HG03135 (cell line): ENCODE measurements at regions not wholly inside any gene's neighbourhood (a gene's known extent, or its start where the extent isn't known, plus 50 kb on each side); places are given as distances from the start of the nearest gene placed in this dataset.

Source experiments
- ATAC-seq: cut with Tn5 transposase; IDR thresholded peaks from one replicate; pipeline ENCODE4 v1.9.1; 2021; ENCODE audit warnings: mild to moderate bottlenecking, moderate library complexity; ENCODE audit not compliant: unreplicated experiment

DNA sequence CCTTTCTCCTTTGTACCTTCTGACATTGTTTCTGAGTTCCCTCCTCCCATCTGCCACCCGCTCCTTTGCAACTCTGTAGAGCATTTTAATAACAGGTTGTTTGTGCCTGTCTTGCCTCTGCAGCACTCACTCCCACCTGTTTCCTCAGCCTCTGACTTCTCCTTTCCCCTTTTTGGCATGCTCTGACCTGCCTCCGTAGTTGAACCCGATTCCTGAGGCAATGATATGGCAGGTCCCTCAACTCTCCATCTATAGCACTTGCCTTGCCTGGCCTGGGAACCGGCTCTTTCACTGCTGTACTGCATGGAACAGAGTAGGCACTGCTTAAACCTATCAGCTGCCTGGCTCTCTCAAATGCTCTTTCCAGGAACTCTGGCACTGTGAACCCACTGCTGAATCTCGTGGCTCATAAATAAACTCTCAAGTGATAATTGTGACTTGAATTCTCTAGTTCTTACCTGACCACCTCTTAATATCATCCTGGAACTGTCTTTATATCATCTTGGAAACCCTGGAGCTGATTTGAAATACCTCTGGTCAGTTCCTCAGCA is 50.3 kb downstream of the UTRN start:
- ATAC-seq, result no peak

DNA sequence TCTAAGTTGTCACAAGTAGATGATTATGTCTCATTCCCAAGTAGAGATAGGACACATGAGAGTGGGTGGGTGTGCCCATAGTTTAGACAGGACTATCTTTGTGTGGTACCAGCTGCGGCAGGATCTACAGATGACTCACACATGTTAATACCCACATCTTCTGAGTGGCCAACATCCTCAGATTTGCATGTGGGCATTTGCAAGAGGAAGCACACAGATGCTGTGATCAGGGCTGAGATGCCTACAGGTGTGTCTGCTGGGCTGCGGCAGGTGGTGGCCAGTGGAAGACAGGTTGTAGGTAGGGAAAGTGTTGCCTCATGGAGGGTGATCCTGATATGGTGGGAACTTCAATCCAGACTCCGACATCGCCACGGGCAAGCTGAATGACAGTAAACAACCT is 50.8 kb downstream of the UTRN start:
- ATAC-seq, result peak; percentile 45

DNA sequence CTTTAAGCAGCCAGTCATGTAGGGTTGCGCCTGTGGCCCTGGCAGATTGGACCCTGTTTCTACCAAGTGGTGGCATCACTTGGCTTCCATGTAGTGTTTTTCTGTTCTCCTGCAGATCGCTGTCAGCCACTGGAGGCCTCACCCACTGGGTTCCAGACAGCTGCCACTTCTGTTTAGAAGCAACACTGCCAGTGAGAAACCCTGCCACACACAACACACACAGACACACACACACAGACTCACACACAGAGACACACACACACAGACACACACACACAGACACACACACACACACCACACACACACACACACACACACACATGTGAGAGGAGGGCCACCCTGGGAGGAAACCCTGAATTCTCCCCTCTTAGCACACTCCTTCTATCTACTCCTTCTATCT is 51.8 kb downstream of the UTRN start:
- ATAC-seq, result no peak

DNA sequence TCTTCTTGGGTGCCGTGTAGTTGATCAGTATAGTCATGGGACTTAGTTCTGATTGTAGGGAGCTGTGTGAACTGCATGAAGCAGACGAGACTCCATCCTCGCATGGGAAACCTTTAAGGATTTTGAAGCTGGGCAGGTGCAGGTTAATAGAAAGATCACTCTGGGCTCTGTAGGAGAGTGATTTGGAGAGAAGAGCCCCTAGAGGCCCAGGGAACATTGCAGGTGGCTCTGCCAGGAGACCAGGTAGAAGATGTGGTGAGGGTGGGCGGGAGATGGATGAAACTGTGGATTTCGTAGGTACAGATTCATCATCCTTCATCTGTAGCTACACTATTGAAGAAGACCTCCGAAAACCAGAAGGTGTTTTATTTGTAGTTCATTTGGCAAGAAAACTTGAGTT is 53.3 kb downstream of the UTRN start:
- no peak for ATAC-seq

DNA sequence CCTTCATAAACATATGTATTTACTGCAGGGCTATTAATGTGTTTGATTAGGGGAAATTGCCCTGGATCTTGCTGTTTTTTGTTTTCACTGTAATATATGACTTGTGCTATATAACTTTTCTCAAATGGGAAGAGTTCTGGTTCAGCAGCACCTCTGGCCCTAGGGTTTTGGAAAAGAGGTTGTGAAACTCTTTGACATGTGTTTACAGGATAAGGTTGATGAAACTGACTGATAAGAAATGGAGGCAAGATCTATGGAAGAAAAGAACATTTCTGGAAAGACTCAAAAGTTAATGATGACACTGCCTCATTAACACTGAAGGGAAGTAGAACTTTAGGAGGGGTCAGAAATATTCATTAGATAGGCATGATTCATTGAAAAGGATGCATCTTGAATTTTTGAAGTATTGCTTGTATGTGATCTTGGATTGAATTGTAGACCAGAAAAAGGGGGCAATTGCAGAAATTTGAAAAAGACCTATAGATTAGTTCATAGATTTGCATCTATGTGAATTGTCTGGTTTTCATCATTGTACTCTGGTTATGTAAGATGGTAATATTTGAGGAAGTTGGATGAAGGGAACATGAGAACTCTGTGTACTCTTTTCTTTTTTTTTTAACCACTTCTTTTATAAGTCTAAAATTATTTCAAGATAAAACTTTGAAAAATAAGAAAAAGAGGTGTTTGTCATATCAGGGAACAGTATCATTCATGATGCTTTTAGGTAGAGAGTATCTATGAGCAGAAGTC is 54.0 kb downstream of the UTRN start:
- ATAC-seq, result no peak

DNA sequence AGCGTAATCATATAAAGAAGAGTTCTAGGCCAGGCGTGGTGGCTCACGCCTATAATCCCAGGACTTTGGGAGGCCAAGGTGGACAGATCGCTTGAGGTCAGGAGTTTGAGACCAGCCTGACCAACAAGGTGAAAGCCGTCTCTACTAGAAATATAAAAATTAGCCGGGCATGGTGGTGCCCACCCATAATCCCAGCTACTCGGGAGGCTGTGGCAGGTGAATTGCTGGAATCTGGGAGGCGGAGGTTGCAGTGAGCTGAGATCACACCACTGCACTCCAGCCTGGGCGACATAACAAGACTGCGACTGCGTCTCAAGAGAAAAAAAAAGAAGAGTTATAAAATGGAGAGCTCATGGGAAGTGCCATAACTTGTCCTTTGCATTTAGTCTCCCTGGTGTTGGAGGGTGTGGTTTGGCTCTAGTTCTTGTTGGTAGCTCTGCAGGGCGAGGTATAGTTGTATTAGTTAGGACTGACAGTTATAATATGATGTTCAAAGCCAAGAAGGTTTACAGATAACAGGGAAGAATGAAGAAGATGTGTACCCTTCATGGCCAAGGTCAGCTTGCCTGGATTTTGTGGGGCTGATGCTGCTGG is 54.8 kb downstream of the UTRN start:
- no peak for ATAC-seq

DNA sequence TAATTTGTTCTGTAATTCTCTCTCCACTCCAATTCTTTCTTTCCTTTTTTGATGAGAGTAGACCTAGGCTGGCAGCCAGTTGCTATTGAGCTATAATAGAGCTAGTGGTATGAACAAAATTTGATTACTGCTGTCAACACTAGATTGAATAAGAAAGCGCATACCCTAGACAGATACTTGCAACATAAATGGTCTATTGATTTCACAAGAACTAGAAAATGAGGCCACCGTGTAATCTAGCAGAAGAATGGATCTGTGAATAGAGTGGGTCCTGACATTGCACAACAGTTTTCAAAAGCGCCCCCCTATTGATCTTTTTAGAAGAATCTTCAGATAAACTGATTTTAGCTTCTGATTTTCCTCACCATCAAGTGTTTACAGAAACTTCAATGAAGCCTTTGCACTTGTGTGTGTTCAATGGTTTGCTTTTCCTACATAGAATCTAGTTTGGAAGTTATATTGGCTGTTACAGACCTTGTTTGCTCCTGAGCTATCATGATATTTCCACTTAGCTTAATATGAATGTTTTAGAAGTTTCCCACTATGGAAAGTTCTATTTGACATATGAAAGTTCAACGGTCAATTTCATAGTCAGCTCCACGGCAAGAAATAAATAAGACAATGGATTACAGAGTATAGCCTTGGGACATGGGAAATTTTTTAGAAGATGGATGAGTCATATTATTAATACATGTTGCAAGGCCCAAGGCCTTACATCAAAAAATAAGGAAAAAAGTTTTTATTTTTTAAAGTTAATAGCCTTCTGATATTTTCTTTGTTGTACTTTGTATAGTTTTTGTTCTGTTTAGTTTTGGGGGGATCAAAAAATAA is 55.6 kb downstream of the UTRN start:
- ATAC-seq, result no peak

DNA sequence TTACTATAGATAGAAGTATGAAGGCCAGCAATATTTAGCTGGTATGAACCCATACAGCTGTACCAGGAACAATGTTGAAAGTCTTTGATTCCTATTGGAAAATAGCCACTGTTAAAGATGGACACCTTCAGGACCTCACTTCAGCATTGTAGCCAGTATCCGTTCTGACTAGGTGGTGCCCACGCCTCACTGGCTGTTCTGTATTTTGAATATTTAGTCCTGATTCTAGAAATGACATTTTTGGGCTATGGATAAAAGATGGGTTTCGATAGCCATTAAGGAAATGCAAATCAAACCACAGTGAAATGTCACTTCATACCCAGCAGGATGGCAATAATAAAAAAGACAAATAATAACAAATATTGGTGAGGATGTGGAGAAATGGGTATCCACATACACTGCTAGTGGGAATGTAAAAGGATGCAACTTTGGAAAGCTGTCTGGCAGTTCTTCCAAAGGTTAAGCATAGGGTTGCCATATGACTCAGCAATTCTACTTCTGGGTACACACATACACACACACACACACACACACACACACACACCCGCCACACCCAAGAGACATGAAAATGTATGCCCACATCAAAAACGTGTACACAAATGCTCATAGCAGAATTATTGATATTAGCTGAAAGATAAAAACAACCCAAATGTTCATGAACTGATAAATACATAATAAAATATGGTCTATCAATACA is 56.8 kb downstream of the UTRN start:
- ATAC-seq, result no peak

DNA sequence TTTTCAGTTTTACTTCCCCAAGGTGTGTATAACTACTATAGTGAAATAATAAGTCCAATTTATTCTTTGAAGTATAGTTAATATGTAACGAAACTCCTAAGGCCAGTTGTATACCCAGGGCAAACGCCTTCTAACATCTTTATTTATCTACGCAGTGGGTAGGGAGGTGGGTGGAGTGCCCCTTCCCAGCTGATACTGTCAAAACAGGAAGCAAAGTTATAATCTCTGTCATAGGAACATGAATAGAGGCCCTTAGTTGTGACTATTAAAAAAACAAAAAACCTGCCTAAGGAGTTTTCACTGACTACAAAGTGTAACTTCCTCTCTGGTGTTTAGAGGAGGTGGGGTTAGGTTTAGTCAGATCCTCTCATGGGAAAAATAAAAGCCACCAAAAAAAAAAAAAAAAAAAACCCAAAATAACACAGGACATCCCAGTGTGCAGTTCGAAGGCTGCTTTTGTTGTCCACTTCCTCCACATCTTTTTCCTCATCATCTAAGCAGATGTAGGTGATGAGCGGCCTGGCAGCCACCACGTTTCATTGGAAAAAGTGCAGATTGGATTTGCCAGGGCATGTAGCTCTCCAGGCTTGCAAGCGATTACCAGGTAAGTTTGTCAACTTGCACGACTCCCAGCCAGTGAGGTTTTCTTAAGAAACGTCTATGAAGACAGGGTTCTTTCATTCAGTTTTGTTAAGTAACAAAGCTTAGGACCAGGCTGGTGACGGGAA is 58.7 kb downstream of the UTRN start:
- peak; percentile 34 for ATAC-seq

DNA sequence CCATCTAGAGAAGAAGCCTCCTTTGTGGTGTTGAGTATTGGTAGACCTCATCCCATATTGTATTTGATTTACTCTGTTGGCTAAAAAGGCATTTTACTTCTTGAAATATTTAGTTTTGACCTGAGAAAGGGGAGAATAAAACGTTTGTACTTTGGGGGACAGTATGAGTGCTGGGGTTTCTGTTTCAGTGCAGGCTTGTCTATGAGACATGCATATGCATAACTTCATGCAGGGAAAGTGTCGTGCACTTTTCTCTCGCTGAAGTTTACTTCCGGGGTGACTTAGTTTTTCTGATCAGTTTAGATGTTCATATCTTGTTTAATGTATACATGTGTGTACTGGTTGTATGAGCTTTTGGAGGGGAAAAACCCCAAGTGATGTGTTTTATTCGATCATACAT is 59.5 kb downstream of the UTRN start:
- ATAC-seq, result peak; percentile 50

DNA sequence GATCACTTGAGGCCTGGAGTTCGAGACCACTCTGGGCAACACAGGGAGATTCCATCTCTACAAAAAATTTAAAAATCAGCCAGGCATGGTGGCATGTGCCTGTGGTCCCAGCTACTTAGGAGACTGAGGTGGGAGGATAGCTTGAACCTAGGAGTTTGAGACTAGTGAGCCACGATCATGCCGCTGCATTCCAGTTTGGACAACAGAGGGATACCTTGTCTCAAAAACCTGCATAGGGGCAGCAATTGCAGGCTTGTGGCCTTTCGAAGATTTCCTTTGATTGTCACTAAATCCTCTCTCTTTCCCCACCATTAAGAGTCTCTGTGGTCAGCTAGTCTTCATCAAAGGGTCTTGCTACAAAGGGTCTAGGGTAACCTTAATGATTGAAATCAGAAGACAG is 60.3 kb downstream of the UTRN start:
- no peak for ATAC-seq

DNA sequence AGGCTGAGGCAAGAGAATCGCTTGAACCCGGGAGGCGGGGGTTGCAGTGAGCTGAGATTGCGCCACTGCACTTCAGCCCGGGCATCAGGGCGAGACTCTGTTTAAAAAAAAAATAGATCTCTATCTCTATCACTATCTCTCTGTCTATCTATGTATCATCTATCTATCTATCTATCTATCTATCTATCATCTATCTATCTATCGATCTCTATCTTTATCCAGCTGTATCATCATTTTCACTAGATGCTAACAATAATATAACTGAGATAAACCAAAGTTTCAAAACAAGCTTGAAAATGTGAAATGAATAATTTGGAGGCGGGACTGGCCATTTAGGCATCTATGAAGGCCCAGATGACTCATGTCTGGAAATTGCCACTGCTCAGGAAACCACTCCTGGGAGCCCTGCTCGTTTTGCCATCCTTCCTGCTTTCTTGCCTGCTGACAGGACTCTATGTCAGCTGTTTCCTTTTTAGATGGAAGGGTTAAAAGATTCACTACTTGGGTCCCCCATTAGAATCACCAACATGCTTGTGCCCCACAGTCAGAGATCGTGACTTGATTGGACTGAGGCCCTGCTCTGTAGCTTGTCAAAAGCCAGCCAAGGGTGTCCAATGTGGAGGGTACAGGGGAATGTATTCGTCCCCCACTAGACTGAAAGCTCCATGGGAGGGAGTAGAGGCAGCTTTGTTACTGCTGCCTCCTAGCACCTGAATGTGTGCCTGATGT is 61.7 kb downstream of the UTRN start:
- ATAC-seq, result no peak

DNA sequence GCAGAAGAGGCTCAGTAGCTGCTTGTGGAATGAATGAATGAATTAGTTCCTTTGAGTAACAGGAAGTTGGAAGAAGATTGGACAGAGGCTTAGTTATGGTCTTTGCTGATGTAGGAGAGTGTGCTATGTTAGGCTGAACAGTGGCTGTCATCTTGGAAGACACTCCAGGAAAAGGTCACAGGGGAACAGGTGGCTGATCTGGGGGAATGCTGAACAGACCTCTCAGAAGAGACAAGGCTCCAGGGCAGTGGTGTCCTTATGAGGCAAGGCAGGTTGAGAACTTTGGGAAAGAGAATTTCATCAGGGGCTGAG is 62.3 kb downstream of the UTRN start:
- no peak for ATAC-seq

DNA sequence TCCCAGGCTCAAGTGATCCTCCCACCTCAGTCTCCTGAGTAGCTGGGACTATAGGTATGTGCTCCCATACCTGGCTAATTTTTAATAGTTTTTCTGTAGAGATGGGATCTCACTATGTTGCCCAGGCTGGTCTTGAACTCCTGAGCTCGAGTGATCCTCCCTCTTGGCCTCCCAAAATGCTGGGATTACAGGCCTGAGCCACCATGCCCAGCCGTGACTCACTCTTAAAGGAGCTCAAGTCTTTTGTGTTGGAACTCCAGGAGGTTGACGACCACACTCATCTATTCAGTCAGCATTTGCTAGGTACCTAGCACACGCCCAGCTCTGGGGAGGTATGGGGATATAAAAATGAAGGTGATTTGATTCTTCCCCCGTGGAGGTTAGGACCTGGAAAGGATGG is 62.8 kb downstream of the UTRN start:
- ATAC-seq, result no peak

DNA sequence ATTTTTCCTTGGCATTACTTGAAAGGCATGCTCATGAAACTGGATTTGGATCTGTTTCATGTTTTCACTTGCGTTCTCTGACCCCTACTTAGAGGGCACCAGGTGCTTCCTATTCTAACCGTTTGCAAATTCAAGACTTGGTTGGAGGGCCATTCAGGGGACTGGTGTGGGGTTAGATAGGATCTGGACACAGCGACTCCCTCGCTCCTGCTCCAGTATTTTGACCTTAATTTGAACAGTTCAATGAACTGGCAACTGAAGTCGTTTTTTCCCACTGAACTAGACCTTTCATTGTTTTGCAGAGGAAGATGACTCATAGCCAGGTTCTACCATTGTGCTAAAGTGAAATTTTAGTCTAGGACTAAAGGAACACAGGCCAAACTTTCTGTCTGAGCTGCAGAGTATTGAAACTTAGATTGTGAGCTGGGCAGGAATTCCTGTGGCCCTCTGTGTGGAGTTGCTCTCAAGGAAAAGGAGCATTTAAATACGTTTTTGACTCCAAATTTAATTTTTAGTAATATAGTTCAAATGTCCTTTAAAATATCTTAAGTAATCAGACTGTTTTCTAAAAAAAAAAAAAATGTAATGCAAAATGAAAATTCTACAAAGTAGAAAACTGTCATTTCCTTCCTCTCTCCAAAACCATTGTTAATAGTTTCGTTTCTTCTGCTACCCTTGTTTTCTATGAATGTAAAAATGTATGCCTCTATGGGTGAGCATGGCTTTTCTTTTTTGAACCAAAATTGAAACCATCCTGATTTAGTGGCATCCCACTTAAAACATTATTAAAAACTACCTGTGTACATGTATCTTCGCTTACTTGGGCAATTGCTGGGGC is 64.8 kb downstream of the UTRN start:
- peak; percentile 42 for ATAC-seq

DNA sequence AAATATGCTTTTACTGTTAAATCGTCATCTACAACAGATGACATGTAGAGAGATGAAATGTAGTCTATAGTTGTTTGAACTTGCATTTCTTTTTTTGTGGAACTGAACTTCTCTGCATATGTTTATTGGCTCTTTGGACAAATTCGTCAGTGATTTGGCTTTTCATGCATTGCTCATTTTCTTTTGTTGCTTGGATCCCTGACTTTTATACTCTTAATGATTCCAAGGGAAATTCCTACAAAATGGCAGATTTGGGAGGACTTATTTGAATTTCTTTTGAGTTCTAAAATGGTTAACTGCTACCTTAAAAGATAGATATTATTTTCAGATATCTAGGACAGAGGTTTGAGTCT is 65.4 kb downstream of the UTRN start:
- ATAC-seq, result no peak

DNA sequence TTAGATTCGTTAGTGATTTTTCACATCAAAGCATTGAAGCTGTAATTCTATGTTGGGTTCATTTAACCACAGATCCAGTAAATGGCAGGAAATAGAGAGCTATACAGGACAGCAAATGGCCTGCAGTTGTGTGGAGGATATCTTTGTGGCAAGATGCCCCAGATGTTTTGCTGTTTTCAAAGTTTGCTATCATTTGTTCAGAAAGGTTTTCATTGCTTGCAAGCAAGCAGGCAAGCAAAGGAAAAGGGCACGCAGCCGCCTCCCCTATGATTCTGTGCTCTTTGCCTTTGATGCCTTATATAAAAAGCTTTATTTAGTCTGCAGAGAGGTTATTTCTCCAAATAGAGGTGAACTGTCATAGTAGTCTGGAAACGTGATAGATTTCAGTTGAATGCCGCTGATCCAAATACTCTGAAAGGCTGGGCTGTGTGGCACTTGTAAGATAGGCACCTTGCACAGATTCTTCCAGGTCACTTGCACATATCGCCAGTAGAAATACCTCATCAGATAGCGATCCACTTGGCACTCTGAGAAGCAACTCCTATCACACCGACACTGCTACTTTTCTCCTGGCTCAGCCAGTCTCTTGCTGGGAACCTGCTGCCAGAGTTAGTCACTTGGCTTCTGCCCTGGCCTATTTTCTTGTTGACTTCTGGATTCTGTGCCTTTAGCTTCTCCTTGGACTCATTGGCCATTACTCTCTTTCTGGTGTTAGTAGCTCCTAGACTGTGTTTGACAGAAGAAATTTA is 66.4 kb downstream of the UTRN start:
- no peak for ATAC-seq

DNA sequence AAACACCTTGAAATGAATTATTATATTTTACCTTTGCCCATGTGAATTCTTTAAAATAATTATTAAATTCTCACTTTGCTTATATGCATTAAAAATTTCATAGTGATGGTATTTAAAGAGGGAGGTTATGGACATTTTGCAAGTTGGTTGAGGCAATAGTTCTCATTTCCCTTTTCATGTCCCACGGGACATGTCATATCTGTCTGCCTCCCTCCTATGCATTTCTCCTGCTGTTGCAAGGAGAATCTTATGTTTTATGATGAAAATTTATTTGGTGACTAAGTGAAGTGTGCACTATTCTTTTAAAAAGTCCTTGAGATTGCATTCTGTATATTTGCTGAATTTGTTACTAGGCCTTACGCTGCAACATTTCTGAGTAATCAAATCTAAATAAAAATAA is 67.2 kb downstream of the UTRN start:
- no peak for ATAC-seq
